Mammary epithelial cell (primary cell): ENCODE measurements at regions not wholly inside any gene's neighbourhood (a gene's known extent, or its start where the extent isn't known, plus 50 kb on each side); places are given as distances from the start of the nearest gene placed in this dataset.

ENCODE experiments used
- CTCF ChIP-seq, 2 donors: IDR thresholded peaks in 1 of 2; conservative IDR thresholded peaks in 1 of 2; 2 replicates each; pipeline ENCODE4 v1.5.1; 2011 to 2012; ENCODE audit warnings: inconsistent platforms in 2 of 2, low read length in 2 of 2, mild to moderate bottlenecking in 2 of 2, control low read depth in 1 of 2, low read depth in 1 of 2; ENCODE audit not compliant: insufficient read depth in 1 of 2; ENCODE audit errors: extremely low read depth in 1 of 2
- EZH2 ChIP-seq: IDR thresholded peaks from 2 replicates; pipeline ENCODE4 v1.6.1; 2012; ENCODE audit warnings: low read length, inconsistent platforms, borderline replicate concordance

DNA sequence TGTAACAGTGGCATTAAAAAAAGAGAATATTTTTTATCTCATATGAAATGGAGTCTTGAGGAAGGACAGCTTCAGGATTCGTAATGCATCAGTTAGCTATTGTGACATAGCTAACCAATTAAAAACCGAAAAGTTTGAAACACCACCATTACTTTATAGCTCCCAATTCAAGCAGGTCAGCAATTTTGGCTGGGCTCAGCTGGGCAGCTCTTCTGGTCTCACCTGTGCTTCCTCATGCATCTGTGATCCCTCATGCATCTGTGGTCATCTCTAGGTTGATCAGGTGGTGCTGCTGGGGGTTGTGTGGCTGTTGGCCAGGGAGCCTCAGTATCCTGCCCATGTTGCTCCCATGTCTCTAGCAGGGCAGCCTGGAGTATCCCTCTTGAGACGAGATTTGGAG, 76.7 kb upstream of the KCNA1 start:
- no peak for TF ChIP-seq CTCF (conservative IDR thresholded peaks at IDR 0.05 in 1 of 2, IDR thresholded peaks at IDR 0.05 in 1 of 2; ENCODE audit: extremely low read depth in 1 of 2, insufficient read depth in 1 of 2, low read depth in 1 of 2, low read length in 2 of 2)
- no peak for TF ChIP-seq EZH2
